ENCODE measurements at regions not wholly inside any gene's neighbourhood (a gene's known extent, or its start where the extent isn't known, plus 50 kb on each side); places are given as distances from the start of the nearest gene placed in this dataset.

GRCh38 chr15:69652751-69653305 is 200.2 kb downstream of the RPLP1 start:
- TF ChIP-seq POLR2A (IDR thresholded peaks at IDR 0.05) (no peak), CTCF (IDR thresholded peaks at IDR 0.05) (no peak)

Data from thyroid gland (tissue), 4 donors.